Lower lobe of right lung (tissue), 2 donors: ENCODE measurements at regions not wholly inside any gene's neighbourhood (a gene's known extent, or its start where the extent isn't known, plus 50 kb on each side); places are given as distances from the start of the nearest gene placed in this dataset.
"Not testable (repeated sequence)": the region's sequence is repeated elsewhere in the genome, so short reads cannot be mapped to it uniquely, and the experiment has no call there.

Experiments
- ATAC-seq, 2 donors: fragments of 200-7000 bp; cut with Tn5 transposase; one replicate each; pipeline ENCODE4 v1.9.1; 2020 to 2022; ENCODE audit warnings: mild to moderate bottlenecking in 2 of 2, moderate library complexity in 2 of 2
- DNase-seq: peaks from one replicate; pipeline ENCODE4 v3.0.0-alpha.2; 2020
- H3K27ac ChIP-seq: fragments of 200-600 bp; one replicate; pipeline ENCODE4 v1.8.0; 2022
- H3K27me3 ChIP-seq: fragments of 200-600 bp; one replicate; pipeline ENCODE4 v1.8.0; 2022; ENCODE audit warnings: low read depth
- H3K36me3 ChIP-seq: fragments of 200-600 bp; one replicate; pipeline ENCODE4 v1.8.0; 2022; ENCODE audit warnings: mild to moderate bottlenecking
- H3K4me1 ChIP-seq: fragments of 200-600 bp; one replicate; pipeline ENCODE4 v1.8.0; 2022
- H3K4me3 ChIP-seq: fragments of 200-600 bp; one replicate; pipeline ENCODE4 v1.8.0; 2022; ENCODE audit warnings: mild to moderate bottlenecking
- H3K9me3 ChIP-seq: fragments of 200-600 bp; one replicate; pipeline ENCODE4 v1.8.0; 2022
- intact Hi-C: fragments of 100-400 bp; cut with DNase I; formaldehyde crosslinking; loops from one replicate; pipeline ENCODE4 v1.11.0; 2022
- TF ChIP-seq, protein P1 (sequence below): fragments of 200-600 bp; IDR thresholded peaks from one replicate; pipeline ENCODE4 v1.8.0; 2022; ENCODE audit warnings: antibody characterized with exemption, mild to moderate bottlenecking
- donor health status: DM: no; HTN: yes; CAD: no; lungs with severe emphysema.

DNA sequence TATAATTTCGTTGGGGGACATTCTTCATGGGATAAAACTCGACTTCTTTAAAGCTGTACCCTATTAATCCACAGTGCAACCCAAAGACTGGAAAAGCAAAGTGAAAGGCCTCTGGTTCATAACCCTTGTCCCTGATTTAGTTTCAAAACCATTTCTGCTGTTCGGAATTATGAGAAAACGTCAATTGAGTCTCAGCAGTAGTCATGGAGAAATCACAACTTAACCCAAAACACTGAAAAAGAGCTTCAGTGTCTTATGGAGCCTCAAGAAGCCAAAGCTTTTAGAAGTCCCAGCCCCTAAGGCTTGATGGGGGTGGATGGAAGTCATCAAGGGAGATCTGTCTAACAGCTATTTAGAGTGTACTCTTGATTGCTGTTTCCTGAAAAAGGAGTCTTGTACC, 73.5 kb upstream of the VCAM1 start:
- no peaks in the 10 kb centered on the region for H3K4me1 ChIP-seq
- peaks cover 8% of the 10 kb centered on the region for H3K9me3 ChIP-seq
- ATAC-seq (no peak), DNase-seq (no peak)
- no peaks in the 10 kb centered on the region for H3K36me3 ChIP-seq
- intact Hi-C loops, result no loop called here
- TF ChIP-seq, protein P1, sequence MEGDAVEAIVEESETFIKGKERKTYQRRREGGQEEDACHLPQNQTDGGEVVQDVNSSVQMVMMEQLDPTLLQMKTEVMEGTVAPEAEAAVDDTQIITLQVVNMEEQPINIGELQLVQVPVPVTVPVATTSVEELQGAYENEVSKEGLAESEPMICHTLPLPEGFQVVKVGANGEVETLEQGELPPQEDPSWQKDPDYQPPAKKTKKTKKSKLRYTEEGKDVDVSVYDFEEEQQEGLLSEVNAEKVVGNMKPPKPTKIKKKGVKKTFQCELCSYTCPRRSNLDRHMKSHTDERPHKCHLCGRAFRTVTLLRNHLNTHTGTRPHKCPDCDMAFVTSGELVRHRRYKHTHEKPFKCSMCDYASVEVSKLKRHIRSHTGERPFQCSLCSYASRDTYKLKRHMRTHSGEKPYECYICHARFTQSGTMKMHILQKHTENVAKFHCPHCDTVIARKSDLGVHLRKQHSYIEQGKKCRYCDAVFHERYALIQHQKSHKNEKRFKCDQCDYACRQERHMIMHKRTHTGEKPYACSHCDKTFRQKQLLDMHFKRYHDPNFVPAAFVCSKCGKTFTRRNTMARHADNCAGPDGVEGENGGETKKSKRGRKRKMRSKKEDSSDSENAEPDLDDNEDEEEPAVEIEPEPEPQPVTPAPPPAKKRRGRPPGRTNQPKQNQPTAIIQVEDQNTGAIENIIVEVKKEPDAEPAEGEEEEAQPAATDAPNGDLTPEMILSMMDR, result no peak
- no peaks in the 10 kb centered on the region for H3K27me3 ChIP-seq
- H3K27ac ChIP-seq, result no peak overlapping the region
- no peak overlapping the region for H3K4me3 ChIP-seq

DNA sequence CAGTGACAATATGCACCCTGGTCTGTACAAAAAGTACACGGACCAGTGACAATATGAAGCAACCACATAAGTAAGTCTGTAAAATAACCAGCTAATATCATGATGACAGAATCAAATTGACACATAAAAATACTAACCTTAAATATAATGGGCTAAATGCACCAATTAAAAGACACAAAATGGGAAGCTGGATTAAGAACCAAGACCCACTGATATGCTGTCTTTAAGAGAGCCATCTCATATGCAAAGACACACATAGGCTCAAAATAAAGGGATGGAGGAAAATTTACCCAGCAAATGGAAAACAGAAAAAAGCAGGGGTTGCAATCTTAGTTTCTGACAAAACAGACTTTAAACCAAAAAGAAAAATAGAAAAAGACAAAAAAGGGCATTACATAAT, 70.4 kb upstream of the VCAM1 start:
- TF ChIP-seq, protein P1, result no peak
- intact Hi-C loops, result no loop called here
- DNase-seq (no peak), ATAC-seq (no peak)
- H3K4me1 ChIP-seq, result no peaks in the 10 kb centered on the region
- H3K9me3 ChIP-seq, result peaks cover 12% of the 10 kb centered on the region
- no peak overlapping the region for H3K27ac ChIP-seq
- no peak overlapping the region for H3K4me3 ChIP-seq
- H3K27me3 ChIP-seq, result no peaks in the 10 kb centered on the region
- H3K36me3 ChIP-seq, result no peaks in the 10 kb centered on the region

DNA sequence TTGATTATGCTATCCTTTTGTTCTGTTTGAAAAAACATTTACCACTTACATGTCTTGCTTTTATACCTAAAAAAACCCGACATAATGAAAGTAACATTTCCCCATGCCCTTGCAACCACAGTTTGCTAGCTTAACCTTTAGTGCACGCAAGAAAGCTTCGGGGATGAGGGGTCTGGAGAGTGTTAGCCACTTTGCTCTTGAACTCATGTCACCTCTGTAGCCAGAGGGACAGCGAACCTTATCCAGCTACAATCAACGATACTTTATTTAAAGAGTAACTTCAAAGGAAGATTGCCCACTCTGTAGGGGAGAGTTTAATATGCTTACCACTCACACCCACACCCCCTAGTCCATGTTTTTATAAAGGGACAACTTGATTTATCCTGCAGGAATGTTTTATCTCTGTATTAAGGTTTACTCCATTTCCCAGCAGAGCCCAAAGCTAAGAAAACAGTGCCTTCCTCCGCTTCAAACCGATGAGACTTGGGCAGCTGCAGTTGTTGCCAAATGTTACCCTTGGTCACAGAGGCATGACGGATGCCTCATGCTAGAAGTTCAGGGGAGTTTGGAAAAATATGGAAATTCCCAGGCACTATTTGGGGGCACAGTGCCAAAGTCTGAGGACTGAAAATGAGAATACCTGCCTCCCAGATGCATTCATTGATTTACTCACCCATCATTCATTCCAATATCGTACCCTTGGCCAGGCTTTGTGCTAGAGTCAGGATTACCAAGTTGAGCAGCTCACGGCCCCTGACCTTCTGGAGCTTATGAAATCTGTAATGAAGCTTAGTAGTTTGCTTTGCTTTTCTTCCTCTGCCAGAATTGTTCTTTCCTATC, 61.4 kb upstream of the VCAM1 start:
- no peaks in the 10 kb centered on the region for H3K4me1 ChIP-seq
- H3K27ac ChIP-seq, result no peak overlapping the region
- intact Hi-C loops, result no loop called here
- no peaks in the 10 kb centered on the region for H3K36me3 ChIP-seq
- no peaks in the 10 kb centered on the region for H3K27me3 ChIP-seq
- ATAC-seq (no peak), DNase-seq (no peak)
- H3K9me3 ChIP-seq, result peaks cover 3% of the 10 kb centered on the region
- no peak overlapping the region for H3K4me3 ChIP-seq
- TF ChIP-seq, protein P1, result no peak

DNA sequence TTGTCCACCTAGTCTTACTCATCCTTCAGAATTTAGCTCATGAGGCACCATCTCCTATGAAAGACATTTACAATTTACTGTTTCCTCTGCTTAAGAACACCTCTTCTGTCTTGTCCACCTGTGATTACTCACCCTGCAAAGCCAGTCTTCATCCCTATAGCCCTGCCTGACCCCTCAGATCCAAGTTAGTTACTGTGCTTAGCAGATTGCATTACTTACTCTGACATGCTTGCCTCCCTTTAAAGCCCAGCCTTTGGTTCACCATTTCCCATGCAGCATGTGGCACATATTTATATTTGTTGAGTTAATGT, 60.9 kb upstream of the VCAM1 start:
- H3K36me3 ChIP-seq, result no peaks in the 10 kb centered on the region
- H3K9me3 ChIP-seq, result no peaks in the 10 kb centered on the region
- TF ChIP-seq, protein P1, result no peak
- intact Hi-C loops, result no loop called here
- ATAC-seq (no peak), DNase-seq (no peak)
- no peak overlapping the region for H3K27ac ChIP-seq
- H3K4me1 ChIP-seq, result no peaks in the 10 kb centered on the region
- H3K27me3 ChIP-seq, result no peaks in the 10 kb centered on the region
- H3K4me3 ChIP-seq, result no peak overlapping the region

DNA sequence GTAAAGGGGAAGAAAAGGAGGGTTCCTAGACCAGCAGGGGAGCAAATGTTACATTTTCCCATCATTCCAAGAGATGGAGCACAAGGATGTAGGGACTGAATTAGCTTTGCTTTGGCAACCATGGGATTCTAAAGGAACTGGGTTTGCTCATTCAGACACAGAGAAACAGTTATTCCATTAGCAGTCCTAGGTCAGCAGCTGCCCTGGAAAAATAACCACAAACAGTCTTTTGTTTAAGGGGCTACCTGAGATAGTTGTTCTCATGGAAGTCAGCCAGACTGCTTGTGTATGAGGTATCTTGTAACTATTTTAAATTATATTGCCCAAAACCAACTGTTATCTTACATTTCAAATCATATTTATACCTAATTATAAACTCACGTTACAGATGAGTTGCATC, 58.4 kb upstream of the VCAM1 start:
- Histone ChIP-seq H3K36me3 (no peaks in the 10 kb centered on the region), H3K27me3 (no peaks in the 10 kb centered on the region), H3K9me3 (no peaks in the 10 kb centered on the region), H3K27ac (no peak overlapping the region), H3K4me1 (no peaks in the 10 kb centered on the region), H3K4me3 (no peak overlapping the region)
- intact Hi-C loops, result no loop called here
- no peak for DNase-seq
- TF ChIP-seq, protein P1, result no peak
- ATAC-seq, result no peak

DNA sequence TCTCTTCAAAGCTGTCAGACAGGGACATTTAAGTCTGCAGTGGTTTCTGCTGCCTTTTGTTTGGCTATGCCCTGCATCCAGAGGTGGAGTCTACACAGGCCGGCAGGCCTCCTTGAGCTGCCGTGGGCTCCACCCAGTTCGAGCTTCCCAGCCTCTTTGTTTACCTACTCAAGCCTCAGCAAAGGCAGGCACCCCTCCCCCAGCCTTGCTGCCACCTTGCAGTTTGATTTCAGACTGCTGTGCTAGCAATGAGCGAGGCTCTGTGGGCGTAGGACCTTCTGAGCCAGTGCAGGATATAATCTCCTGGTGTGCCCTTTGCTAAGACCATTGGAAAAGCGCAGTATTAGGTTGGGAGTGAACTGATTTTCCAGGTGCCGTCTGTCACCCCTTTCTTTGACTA, 51.0 kb upstream of the VCAM1 start:
- H3K9me3 ChIP-seq, DNase-seq, intact Hi-C loops, H3K36me3 ChIP-seq, H3K4me3 ChIP-seq, H3K4me1 ChIP-seq, H3K27ac ChIP-seq, ATAC-seq, H3K27me3 ChIP-seq: not testable (repeated sequence)
